GM10248 (cell line): ENCODE measurements at regions not wholly inside any gene's neighbourhood (a gene's known extent, or its start where the extent isn't known, plus 50 kb on each side); places are given as distances from the start of the nearest gene placed in this dataset.

Experiments
- CTCF ChIA-PET: fragments of 300-600 bp; sonication (Branson Sonifier 250); formaldehyde crosslinking; extraction: SDS; loops from one replicate; lab custom pipeline; 2021; ENCODE audit warnings: antibody characterized with exemption; lab: Yijun Ruan, JAX
- POLR2A ChIA-PET: fragments of 350-650 bp; sonication (Branson Sonifier 250); formaldehyde crosslinking; extraction: SDS; loops from one replicate; lab custom pipeline; 2020; ENCODE audit warnings: antibody characterized with exemption; lab: Yijun Ruan, JAX
- DNase-seq: peaks from one replicate; pipeline ENCODE4 v3.0.0; 2012; ENCODE audit errors: extremely low spot score
- TF ChIP-seq, protein P1 (sequence below): IDR thresholded peaks from 2 replicates; pipeline ENCODE4 v1.5.1; 2012; ENCODE audit warnings: mild to moderate bottlenecking, low read depth; ENCODE audit errors: extremely low read depth, missing control alignments, control extremely low read depth

DNA sequence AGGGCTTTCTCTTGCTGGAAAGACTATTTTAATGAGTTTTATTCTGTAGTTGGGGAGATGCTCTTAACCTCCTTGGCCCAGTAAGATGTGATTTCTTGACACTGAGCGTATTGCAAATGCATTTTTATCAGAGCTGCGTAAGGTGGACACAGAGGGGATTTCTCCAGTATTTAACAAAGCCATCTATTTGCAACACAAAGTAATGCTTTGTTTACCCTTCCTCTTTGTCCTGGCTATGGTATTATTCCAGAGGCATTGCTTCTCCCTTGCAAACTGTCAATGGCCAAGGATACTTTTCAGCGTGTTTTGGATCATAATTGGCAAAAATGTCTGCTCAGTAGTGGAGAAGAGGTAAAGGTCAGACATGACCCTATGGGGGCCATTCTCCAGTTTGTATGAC, 90.8 kb upstream of the PIK3C3 start:
- ChIA-PET POLR2A (no interaction called here), CTCF (interaction anchor here (0.8 kb wide), 2 partner anchors 14 to 15 kb away, joined by 3 read pairs; no protein-coding TSS in a partner anchor)
- TF ChIP-seq, protein P1, sequence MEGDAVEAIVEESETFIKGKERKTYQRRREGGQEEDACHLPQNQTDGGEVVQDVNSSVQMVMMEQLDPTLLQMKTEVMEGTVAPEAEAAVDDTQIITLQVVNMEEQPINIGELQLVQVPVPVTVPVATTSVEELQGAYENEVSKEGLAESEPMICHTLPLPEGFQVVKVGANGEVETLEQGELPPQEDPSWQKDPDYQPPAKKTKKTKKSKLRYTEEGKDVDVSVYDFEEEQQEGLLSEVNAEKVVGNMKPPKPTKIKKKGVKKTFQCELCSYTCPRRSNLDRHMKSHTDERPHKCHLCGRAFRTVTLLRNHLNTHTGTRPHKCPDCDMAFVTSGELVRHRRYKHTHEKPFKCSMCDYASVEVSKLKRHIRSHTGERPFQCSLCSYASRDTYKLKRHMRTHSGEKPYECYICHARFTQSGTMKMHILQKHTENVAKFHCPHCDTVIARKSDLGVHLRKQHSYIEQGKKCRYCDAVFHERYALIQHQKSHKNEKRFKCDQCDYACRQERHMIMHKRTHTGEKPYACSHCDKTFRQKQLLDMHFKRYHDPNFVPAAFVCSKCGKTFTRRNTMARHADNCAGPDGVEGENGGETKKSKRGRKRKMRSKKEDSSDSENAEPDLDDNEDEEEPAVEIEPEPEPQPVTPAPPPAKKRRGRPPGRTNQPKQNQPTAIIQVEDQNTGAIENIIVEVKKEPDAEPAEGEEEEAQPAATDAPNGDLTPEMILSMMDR: no peak
- DNase-seq: no peak

DNA sequence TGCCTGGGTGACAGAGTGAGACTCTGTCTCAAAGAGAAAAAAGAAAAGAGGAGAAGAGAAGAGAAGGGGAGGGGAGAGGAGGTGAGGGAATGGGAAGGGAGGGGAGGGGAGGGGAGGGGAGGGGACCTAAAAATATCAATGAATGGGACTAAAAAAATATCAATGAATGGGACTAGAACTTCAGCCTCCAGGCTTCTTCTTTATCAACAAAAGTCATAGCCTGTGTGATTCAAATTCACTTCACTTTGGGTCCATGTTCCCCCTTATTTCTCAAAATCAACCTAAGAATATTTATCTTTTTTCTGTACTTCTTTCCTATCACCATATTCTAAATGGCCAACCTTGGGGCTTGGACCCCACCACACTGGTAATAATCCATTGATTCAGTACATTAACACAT, 92.1 kb upstream of the PIK3C3 start:
- ChIA-PET CTCF (no interaction called here), POLR2A (no interaction called here)
- no peak for DNase-seq
- TF ChIP-seq, protein P1: no peak

DNA sequence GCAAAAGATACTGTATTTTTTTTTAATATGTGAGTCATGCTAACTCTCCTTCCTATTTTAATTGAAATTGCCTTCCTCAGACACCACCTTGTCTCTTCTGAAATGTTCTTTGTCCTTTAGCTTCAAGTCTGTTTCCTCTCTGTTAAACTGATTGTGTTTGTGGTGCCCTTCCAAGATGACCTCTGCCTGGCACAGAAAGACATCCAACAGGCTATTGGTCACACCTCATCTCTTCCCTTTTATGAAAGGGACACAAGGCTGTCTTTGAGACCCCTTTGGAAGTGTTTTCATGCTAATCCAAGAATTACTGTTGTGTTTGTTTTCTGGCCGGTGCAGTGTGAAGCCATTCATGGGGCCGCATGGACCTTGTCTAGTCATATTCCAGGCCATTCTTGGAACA, 94.0 kb upstream of the PIK3C3 start:
- TF ChIP-seq, protein P1: no peak
- POLR2A ChIA-PET: no interaction called here
- DNase-seq: no peak
- CTCF ChIA-PET: interaction anchor here (1.6 kb wide), 1 partner anchor 14 kb away, joined by 4 read pairs; no protein-coding TSS in a partner anchor

DNA sequence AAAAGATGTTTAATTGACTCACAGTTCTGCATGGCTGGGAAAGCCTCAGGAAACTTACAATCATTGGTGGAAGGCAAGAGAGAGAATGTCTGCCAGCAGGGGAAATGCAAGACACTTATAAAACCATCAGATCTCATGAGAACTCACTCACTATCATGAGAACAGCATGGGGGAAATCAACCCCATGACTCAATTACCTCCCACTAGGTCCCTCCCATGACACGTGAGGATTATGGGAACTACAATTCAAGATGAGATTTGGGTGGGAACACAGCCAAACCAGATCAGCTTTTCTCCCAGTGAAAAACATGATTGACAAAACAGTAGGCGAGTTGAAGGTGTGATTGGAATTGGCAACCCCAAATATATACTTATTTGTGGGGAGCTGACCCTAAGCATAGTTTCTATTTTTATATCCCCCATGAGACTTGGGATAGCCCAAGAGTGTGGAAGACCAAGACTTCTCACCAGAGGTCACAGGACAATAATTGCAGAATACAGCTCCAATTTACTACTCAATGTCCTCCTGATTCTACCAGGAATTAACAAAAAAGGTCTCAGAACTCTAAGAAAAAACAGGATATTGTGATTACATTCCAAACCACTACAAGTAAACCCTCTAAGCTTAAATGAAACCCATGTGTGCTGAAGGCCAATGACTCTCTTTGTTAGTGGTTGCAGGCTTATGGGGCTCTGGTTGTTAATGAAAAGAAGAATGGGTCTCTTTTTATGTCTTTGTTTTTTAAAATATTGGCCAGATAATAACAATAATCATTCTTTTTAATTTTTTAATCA, 96.1 kb upstream of the PIK3C3 start:
- no peak for DNase-seq
- ChIA-PET POLR2A (no interaction called here), CTCF (interaction anchor here (1.8 kb wide), 1 partner anchor 11 kb away, joined by 6 read pairs; no protein-coding TSS in a partner anchor)
- TF ChIP-seq, protein P1: no peak

DNA sequence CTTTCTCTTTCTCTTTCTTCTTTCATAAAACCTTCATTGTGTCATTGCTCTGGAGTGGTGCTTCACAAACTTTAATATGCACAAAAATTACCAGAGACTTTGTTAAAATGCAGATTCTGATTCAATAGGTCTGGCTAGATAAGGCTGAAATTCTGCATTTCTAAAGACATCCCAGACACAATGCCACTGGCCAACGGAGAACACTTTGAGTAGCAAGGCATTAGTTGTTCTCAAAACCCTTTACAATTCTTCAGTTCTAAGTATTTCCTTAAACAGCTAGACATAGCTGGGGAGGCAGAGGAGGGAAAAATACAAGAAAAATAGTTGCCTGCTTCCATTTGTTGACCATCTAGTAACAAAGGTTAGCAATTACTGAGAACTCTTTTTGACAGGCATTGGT, 101.8 kb upstream of the PIK3C3 start:
- no peak for DNase-seq
- TF ChIP-seq, protein P1: no peak
- POLR2A ChIA-PET: no interaction called here
- CTCF ChIA-PET: no interaction called here

DNA sequence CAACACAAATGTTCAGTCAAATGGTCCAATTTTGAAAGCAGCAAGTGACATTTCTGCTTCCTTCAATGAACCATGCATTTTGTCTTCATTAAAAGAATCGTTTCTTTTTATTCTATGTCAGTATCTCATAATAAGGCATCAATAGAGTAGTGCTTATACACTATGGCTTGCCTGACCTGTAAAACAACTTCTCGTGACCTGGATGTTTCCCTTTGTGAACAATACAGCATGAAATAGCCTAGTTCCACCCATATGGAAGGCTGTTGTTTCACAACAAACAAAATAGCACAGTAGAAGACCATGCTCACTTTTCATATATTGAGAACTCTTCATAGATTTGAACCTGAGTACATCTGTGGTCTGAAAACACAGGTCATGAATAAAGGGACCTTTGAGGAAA, 104.3 kb upstream of the PIK3C3 start:
- TF ChIP-seq, protein P1: no peak
- no peak for DNase-seq
- POLR2A ChIA-PET: no interaction called here
- CTCF ChIA-PET: no interaction called here
